NCI-H460 (cell line): ENCODE measurements at regions not wholly inside any gene's neighbourhood (a gene's known extent, or its start where the extent isn't known, plus 50 kb on each side); places are given as distances from the start of the nearest gene placed in this dataset.

Source experiments
- DNase-seq: peaks from one replicate; pipeline ENCODE4 v3.0.0-alpha.2; 2016; ENCODE audit warnings: low read depth; ENCODE audit errors: extremely low read depth

- no peak for DNase-seq
Measured at GRCh38 chr4:115850799-115851509, 737.5 kb upstream of the NDST4 start.

DNA sequence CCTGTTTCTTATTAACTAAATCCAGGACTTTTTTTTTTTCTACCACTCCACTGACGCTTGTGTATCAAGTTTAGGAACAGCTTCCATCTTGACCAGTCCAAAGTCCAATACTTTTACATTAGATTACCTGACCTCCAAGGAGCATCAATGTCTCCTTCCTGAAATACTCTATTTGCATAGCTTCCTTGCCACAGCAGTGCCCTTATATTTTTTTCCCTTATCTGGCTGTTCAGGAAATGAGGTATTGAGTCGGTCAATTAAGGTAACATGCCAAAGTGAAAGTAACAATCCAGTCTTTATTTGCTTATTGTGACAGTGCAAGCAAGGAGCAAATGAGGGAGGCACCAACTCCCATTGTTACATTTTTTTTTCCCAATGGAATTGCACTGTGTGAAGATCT is 730.8 kb upstream of the NDST4 start:
- no peak for DNase-seq

DNA sequence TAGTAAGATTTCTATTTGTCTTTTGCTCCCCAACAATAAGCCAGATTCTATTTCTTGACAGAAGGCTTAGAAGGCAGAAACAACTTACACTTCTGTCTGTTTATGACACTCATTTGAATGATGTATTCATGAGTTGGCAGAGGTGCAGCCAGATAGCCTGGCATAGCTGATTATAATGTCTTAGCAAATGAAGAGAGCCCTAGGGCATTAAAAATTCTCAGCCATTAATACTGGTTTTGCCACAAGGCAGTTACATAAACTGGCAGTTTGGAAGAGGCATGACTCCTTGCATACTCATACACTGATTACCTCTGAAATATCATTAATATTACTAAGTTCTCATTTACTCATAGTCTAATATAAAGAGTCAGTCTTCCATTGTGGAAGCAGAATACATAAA is 728.5 kb upstream of the NDST4 start:
- DNase-seq = no peak

DNA sequence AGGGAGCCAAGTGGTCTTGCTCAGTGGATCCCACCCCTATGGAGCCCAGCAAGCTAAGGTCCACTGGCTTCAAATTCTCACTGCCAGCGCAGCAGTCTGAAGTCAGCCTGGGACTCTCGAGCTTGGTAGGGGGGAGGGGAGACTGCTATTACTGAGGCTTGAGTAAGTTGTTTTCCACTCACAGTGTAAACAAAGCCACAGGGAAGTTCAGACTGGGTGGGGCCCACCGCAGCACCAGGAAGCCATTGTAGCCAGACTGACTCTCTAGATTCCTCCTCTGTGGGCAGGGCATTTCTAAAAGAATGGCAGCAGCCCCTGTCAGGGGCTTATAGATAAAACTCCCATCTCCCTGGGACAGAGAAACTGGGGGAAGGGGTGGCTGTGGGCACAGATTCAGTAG is 721.0 kb upstream of the NDST4 start:
- no peak for DNase-seq

GRCh38 chr4:115824630-115825029 is 711.2 kb upstream of the NDST4 start:
- no peak for DNase-seq

GRCh38 chr4:115803825-115804224 is 690.4 kb upstream of the NDST4 start:
- DNase-seq = no peak

DNA sequence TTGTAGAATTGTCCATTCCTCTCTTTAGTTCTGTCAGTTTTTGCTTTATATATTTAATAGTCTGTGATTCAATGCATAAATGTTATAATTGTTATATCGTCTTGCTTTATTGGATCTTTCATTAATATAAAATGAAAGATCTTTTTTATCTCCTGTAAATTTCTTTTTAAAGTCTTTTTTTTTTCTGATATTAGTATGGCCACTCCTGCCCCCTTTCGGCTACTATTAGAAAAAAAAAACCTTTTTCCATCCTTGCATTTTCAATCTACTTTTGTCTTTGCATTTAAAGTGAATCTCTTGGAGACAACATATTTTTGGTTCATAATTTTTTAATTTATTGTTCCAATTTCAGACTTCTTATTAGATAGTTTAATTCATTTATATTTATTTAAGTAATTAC is 677.4 kb upstream of the NDST4 start:
- no peak for DNase-seq

- no peak for DNase-seq
Measured at GRCh38 chr4:115781528-115782146, 668.2 kb upstream of the NDST4 start.

GRCh38 chr4:115780835-115781234 is 667.4 kb upstream of the NDST4 start:
- no peak for DNase-seq

DNA sequence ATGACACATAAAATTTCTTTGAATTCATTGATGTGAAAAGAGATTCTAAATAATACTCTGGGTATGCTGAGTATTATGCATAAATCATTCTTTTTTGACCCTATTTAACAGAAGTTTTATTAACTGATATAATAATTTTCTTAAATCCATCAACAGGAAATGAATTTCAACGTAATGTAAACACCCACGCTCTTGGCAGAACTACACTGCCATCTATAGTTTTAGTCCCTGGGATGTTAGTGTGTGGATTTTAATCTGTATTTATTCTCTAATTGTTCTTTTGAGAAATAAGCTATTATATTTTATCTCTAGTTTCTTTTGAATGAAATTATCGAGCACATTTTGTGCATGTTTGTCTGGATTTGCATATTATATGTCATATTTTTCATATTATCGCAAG is 666.8 kb upstream of the NDST4 start:
- no peak for DNase-seq

GRCh38 chr4:115770046-115770543 is 656.7 kb upstream of the NDST4 start:
- DNase-seq = no peak

DNA sequence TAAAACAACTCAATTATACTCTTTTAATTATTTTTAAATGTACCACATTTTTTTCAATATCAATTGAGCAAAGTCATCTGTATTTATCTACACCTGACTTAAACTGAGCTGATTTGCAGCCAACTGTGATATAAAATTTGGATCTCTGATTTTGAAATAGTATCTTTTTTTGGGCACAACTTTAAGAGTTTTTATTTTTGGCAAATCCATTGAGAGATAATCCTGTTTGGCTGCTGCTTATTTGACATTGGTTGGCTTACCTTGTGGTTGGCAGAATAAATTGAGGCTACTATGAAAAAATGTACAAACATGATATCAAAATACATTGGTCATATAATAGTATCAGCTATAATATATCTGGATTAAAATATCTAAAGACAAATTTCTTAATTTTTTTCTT is 656.0 kb upstream of the NDST4 start:
- no peak for DNase-seq

DNA sequence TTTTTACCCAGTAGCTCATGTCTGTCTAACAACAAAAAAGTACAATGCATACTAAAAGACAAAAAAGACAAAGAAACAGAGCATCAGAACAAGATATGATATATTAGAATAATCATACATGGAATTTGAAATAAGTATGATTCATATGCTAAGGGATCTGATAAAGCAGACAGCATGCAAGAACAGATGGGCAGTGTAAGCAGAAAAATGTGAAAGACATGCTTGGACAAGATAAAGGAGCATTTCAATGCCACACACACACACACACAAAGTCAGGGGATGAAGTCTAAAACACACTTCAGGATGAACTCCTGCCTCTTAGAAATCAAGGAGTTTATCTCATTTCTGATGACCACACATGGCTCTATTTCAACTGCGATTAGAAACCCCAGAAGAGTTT is 649.6 kb upstream of the NDST4 start:
- DNase-seq = no peak

DNA sequence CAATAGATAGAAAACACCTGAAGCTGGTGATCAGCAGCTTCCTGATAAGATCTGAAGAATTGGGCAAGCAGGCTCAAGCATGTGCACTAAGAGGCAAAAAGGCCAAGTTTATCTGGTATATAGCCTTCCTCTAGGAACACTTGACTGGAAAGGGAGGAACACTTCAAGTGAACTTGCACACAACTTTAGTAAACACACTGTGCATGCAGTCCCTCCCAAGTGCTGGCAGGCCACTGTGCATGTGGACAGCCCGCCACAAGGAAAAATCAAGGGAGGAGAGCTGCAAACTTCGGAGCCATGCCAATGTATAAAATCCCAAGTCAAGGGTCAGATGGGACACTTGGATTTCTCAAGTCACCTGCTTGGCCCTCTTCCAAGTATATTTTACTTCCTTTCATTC is 645.8 kb upstream of the NDST4 start:
- no peak for DNase-seq

GRCh38 chr4:115749404-115749803 is 636.0 kb upstream of the NDST4 start:
- DNase-seq = no peak

GRCh38 chr4:115740806-115741205 is 627.4 kb upstream of the NDST4 start:
- no peak for DNase-seq

DNA sequence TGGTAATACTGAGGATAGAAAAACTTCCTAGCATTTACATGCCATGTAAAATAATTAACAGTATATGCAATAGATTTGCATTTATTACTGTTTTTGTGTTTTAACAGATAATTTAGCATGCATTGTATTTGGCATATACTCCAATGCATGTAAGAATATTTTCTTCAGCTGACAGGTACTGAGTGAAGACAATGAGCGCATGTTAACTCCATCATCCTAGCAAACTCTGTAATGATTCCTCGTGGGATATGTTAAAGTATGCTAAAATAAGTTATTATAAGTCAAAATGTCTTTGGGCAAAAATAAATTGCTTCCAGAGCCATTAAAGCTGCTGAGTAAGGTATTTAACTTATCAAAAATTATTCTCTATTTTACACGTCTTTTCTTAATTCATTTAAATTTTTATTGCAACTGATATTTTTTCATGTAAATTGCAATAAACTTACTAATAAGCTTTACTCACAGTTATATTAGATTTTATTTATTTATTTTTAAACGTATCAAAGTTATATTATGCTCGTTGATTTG is 616.4 kb upstream of the NDST4 start:
- no peak for DNase-seq

GRCh38 chr4:115723621-115724020 is 610.2 kb upstream of the NDST4 start:
- no peak for DNase-seq

- no peak for DNase-seq
Measured at GRCh38 chr4:115720611-115721010, 607.2 kb upstream of the NDST4 start.

- DNase-seq = no peak
Measured at GRCh38 chr4:115711575-115711974, 598.2 kb upstream of the NDST4 start.

DNA sequence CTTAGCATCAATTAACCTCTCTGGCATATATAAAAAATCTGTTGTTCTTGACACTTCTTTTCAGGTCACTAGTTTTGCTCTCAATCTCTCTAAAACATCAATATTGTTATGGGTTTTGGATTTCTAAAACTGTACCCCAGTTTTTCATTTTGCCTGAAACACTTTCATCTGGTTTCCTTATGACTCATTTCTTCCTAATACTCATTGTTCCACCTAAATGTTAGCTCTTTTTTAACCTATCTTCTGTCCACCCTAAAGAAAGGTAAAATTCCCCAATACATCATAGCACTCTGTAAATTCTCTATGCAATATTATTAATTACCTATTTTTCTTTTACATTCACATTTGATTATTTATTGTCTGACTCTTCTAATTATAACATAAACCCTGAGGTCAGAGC is 575.5 kb upstream of the NDST4 start:
- DNase-seq = no peak

- peak; percentile 83 for DNase-seq
Measured at GRCh38 chr4:115687052-115687755, 573.8 kb upstream of the NDST4 start.
